Ishikawa (cell line): ENCODE measurements at regions not wholly inside any gene's neighbourhood (a gene's known extent, or its start where the extent isn't known, plus 50 kb on each side); places are given as distances from the start of the nearest gene placed in this dataset.

Experiments used
- CEBPB ChIP-seq: IDR thresholded peaks from 2 replicates; pipeline ENCODE4 v1.6.1; 2012
- CREB1 ChIP-seq: IDR thresholded peaks from 2 replicates; pipeline ENCODE4 v1.6.1; 2012; ENCODE audit warnings: low read depth
- EGR1 ChIP-seq: IDR thresholded peaks from 2 replicates; pipeline ENCODE4 v1.6.1; 2012
- EP300 ChIP-seq: IDR thresholded peaks from 2 replicates; pipeline ENCODE4 v1.6.1; 2012; ENCODE audit warnings: borderline replicate concordance
- FOXM1 ChIP-seq: IDR thresholded peaks from 2 replicates; pipeline ENCODE4 v1.6.1; 2012; ENCODE audit warnings: low read depth, borderline replicate concordance
- NFIC ChIP-seq: IDR thresholded peaks from 2 replicates; pipeline ENCODE4 v1.6.1; 2012
- RAD21 ChIP-seq: IDR thresholded peaks from 2 replicates; pipeline ENCODE4 v1.6.1; 2012; ENCODE audit warnings: low read depth
- TAF1 ChIP-seq: IDR thresholded peaks from 2 replicates; pipeline ENCODE4 v1.6.1; 2012; ENCODE audit warnings: low read depth, mild to moderate bottlenecking
- TCF12 ChIP-seq: IDR thresholded peaks from 2 replicates; pipeline ENCODE4 v1.6.1; 2012; ENCODE audit warnings: low read depth
- TEAD4 ChIP-seq: IDR thresholded peaks from 2 replicates; pipeline ENCODE4 v1.6.1; 2012
- YY1 ChIP-seq: IDR thresholded peaks from 2 replicates; pipeline ENCODE4 v1.6.1; 2012; ENCODE audit warnings: low read depth
- ZBTB7A ChIP-seq: IDR thresholded peaks from 2 replicates; pipeline ENCODE4 v1.6.1; 2012; ENCODE audit warnings: low read depth
- TF ChIP-seq, protein P1 (sequence below): IDR thresholded peaks from 2 replicates; pipeline ENCODE4 v1.6.1; 2012
- TF ChIP-seq, protein P2 (sequence below): IDR thresholded peaks from 2 replicates; pipeline ENCODE4 v1.6.1; 2012; ENCODE audit warnings: low read depth, mild to moderate bottlenecking
- TF ChIP-seq, protein P3 (sequence below): IDR thresholded peaks from 2 replicates; pipeline ENCODE4 v1.6.1; 2012

DNA sequence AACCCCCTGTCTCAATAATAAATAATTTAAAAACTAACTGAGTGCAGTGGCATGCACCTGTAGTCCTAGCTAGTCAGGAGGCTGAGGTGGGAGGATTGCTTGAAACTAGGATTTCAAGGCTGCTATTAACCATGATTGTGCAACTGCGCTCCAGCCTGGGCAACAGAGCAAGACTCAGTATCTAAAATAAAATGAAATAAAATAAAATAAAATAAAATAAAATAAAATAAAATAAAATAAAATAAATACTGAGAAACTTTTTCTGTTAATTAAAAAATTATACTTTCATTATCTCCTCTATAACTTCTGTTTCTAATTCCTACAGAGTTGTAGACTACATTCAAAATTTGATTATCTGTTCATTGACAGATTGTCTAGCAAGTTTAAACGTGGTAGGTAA lies 999.4 kb downstream of the ANKRD7 start:
- TF ChIP-seq, protein P1, sequence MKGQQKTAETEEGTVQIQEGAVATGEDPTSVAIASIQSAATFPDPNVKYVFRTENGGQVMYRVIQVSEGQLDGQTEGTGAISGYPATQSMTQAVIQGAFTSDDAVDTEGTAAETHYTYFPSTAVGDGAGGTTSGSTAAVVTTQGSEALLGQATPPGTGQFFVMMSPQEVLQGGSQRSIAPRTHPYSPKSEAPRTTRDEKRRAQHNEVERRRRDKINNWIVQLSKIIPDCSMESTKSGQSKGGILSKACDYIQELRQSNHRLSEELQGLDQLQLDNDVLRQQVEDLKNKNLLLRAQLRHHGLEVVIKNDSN, result no peak
- TF ChIP-seq CREB1 (no peak), TEAD4 (no peak), EGR1 (no peak), RAD21 (no peak), ZBTB7A (no peak), EP300 (no peak), FOXM1 (no peak), NFIC (no peak), TCF12 (no peak), TAF1 (no peak), CEBPB (no peak), YY1 (no peak)
- TF ChIP-seq, protein P2, sequence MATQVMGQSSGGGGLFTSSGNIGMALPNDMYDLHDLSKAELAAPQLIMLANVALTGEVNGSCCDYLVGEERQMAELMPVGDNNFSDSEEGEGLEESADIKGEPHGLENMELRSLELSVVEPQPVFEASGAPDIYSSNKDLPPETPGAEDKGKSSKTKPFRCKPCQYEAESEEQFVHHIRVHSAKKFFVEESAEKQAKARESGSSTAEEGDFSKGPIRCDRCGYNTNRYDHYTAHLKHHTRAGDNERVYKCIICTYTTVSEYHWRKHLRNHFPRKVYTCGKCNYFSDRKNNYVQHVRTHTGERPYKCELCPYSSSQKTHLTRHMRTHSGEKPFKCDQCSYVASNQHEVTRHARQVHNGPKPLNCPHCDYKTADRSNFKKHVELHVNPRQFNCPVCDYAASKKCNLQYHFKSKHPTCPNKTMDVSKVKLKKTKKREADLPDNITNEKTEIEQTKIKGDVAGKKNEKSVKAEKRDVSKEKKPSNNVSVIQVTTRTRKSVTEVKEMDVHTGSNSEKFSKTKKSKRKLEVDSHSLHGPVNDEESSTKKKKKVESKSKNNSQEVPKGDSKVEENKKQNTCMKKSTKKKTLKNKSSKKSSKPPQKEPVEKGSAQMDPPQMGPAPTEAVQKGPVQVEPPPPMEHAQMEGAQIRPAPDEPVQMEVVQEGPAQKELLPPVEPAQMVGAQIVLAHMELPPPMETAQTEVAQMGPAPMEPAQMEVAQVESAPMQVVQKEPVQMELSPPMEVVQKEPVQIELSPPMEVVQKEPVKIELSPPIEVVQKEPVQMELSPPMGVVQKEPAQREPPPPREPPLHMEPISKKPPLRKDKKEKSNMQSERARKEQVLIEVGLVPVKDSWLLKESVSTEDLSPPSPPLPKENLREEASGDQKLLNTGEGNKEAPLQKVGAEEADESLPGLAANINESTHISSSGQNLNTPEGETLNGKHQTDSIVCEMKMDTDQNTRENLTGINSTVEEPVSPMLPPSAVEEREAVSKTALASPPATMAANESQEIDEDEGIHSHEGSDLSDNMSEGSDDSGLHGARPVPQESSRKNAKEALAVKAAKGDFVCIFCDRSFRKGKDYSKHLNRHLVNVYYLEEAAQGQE, result no peak
- TF ChIP-seq, protein P3, sequence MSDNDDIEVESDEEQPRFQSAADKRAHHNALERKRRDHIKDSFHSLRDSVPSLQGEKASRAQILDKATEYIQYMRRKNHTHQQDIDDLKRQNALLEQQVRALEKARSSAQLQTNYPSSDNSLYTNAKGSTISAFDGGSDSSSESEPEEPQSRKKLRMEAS, result no peak

DNA sequence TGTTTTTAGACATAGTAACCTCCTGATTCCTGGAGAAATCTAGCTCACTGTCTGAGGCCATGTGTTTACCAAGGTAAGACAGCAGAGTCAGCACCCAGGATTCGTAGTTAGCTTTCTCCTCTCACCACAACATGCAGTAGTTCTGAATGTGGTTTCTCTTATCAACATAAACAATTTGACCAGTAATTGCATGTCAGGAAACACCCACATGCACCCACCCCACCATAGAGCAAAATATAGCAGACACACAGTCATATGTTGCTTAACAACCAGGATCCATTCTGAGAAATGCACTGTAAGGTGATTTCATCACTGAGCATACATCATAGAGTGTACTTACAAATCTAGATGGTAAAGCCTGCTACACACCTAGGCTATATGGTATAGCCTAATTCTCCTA lies 1004.0 kb downstream of the ANKRD7 start:
- TF ChIP-seq FOXM1, result no peak
- no peak for TF ChIP-seq EGR1
- no peak for TF ChIP-seq EP300
- TF ChIP-seq NFIC, result no peak
- TF ChIP-seq CEBPB, result no peak
- TF ChIP-seq, protein P2, result no peak
- no peak for TF ChIP-seq TEAD4
- TF ChIP-seq ZBTB7A, result no peak
- no peak for TF ChIP-seq RAD21
- TF ChIP-seq TCF12, result no peak
- TF ChIP-seq, protein P1, result no peak
- no peak for TF ChIP-seq TAF1
- TF ChIP-seq YY1, result no peak
- TF ChIP-seq, protein P3, result no peak

DNA sequence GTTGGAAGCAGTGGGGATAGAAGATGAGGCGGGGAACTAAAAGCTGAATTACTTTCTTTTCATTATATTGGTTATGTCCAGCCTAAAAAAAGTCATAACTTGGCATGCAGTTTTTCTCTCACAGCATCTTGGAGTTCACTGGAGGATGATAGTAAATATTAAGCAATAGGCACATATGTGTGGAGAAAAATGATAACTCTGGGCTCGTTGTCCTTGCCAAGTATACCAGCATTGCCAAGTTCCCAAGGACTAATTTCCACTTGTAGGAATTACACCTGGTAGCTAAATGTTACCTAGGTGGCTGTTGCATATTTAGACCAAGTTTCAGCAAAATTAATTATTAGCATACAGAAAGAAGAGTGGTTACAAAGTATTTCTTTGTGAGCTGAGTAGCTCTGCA lies 1007.6 kb downstream of the ANKRD7 start:
- no peak for TF ChIP-seq CREB1
- no peak for TF ChIP-seq NFIC
- no peak for TF ChIP-seq CEBPB
- TF ChIP-seq, protein P1, result no peak
- TF ChIP-seq TEAD4, result no peak
- no peak for TF ChIP-seq EGR1
- no peak for TF ChIP-seq EP300
- TF ChIP-seq ZBTB7A, result no peak

DNA sequence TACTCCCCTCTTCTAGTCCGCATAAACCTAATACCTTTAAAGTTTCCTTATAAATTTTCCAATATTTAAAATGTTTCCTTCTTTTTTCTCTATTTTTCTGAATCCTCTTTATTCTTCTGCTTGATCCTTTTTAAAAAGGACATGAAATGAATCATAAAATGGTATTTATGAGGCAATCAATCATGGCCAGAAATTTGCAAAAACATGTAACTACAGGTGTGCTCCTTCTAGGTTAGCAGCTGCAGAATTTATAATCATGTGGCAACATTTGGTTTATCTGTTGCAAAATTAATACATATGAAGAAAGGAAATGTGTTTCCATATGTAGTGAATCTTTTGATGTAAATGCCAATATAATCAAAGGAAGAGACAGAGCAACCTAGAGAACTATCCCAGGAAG lies 1008.5 kb downstream of the ANKRD7 start:
- TF ChIP-seq EGR1, result no peak
- TF ChIP-seq NFIC, result no peak
- no peak for TF ChIP-seq EP300
- TF ChIP-seq, protein P1, result no peak
- TF ChIP-seq TAF1, result no peak
- no peak for TF ChIP-seq FOXM1
- TF ChIP-seq CREB1, result no peak
- no peak for TF ChIP-seq CEBPB
- TF ChIP-seq, protein P2, result no peak
- TF ChIP-seq YY1, result no peak
- TF ChIP-seq TEAD4, result no peak
- TF ChIP-seq TCF12, result no peak
- TF ChIP-seq ZBTB7A, result no peak
- TF ChIP-seq, protein P3, result no peak
- no peak for TF ChIP-seq RAD21
